Brain microvascular endothelial cell (primary cell): ENCODE measurements at regions not wholly inside any gene's neighbourhood (a gene's known extent, or its start where the extent isn't known, plus 50 kb on each side); places are given as distances from the start of the nearest gene placed in this dataset.

Experiments used
- DNase-seq: peaks from one replicate; pipeline ENCODE4 v3.0.0-alpha.2; 2020
- H3K27ac ChIP-seq: fragments of 250-450 bp; sonication (Bioruptor Pico); 2 replicates; pipeline ENCODE4 v1.5.1; 2020; ENCODE audit warnings: mild to moderate bottlenecking, moderate library complexity
- H3K27me3 ChIP-seq: fragments of 250-450 bp; sonication (Bioruptor Pico); replicated peaks from 2 replicates; pipeline ENCODE4 v1.5.1; 2020; ENCODE audit warnings: mild to moderate bottlenecking
- H3K36me3 ChIP-seq: fragments of 250-450 bp; sonication (Bioruptor Pico); replicated peaks from 2 replicates; pipeline ENCODE4 v1.5.1; 2020; ENCODE audit warnings: mild to moderate bottlenecking
- H3K4me3 ChIP-seq: 2 replicates; pipeline ENCODE4 v1.5.1; 2011; ENCODE audit warnings: low read depth, mild to moderate bottlenecking, control low read depth, low read length, moderate library complexity
- in situ Hi-C: cut with HindIII; loops from 2 replicates; pipeline ENCODE4 v1.10.0; 2017; ENCODE audit warnings: low sequenced_read_pairs, low pct_ligation_motif_present
- TF ChIP-seq, protein P1 (sequence below): IDR thresholded peaks from 2 replicates; pipeline ENCODE4 v1.5.1; 2011; ENCODE audit warnings: low read depth, mild to moderate bottlenecking, moderate library complexity, low read length, control low read depth, inconsistent platforms; ENCODE audit errors: missing control alignments

- Histone ChIP-seq H3K27me3 (no peaks in the 10 kb centered on the region), H3K27ac (no peak overlapping the region), H3K36me3 (no peaks in the 10 kb centered on the region), H3K4me3 (no peak overlapping the region)
- no peak for DNase-seq
- TF ChIP-seq, protein P1, sequence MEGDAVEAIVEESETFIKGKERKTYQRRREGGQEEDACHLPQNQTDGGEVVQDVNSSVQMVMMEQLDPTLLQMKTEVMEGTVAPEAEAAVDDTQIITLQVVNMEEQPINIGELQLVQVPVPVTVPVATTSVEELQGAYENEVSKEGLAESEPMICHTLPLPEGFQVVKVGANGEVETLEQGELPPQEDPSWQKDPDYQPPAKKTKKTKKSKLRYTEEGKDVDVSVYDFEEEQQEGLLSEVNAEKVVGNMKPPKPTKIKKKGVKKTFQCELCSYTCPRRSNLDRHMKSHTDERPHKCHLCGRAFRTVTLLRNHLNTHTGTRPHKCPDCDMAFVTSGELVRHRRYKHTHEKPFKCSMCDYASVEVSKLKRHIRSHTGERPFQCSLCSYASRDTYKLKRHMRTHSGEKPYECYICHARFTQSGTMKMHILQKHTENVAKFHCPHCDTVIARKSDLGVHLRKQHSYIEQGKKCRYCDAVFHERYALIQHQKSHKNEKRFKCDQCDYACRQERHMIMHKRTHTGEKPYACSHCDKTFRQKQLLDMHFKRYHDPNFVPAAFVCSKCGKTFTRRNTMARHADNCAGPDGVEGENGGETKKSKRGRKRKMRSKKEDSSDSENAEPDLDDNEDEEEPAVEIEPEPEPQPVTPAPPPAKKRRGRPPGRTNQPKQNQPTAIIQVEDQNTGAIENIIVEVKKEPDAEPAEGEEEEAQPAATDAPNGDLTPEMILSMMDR: no peak
- in situ Hi-C loops: no loop called here
Observed at GRCh38 chr7:21128062-21128817, 299.6 kb upstream of the SP4 start.

DNA sequence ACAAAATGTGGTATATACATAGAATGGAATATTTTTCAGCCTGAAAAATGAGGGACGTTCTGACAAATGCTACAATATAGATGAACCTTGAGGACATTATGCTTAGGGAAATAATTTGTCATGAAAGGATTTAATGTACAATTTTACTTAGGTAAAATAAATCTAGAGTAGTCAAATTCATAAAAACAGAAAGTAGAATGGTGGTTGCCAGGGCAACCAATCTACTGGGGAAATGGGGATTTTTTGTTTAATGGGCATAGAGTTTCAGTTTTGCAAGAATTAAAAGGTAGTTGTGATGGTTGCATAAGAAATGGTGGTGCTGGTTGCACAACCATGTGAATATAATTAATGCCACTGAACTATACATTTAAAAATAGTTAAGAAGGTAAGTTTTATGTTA, 296.0 kb upstream of the SP4 start:
- DNase-seq: no peak
- Histone ChIP-seq H3K27ac (no peak overlapping the region), H3K4me3 (no peak overlapping the region), H3K27me3 (no peaks in the 10 kb centered on the region), H3K36me3 (no peaks in the 10 kb centered on the region)
- in situ Hi-C loops: no loop called here
- TF ChIP-seq, protein P1: no peak

DNA sequence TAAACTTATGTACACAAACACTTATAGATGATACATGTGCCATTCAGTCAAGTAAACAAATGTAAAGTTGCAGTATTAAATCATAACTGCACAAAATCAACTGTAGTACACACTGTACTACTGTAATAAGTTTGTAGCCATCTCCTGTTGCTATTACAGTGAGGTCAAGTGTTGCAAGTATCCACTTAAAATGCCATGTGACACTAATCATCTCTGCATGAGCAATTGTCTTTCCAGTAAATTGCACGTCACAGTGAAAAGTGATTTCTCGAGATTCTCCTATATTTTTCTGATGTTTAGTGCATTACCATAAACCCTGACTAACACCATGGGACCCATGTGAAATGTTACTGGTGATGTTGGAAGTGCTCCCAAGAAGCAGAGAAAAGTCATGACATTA, 293.3 kb upstream of the SP4 start:
- Histone ChIP-seq H3K27ac (no peak overlapping the region), H3K36me3 (no peaks in the 10 kb centered on the region), H3K27me3 (no peaks in the 10 kb centered on the region), H3K4me3 (no peak overlapping the region)
- TF ChIP-seq, protein P1: no peak
- no peak for DNase-seq
- in situ Hi-C loops: no loop called here

DNA sequence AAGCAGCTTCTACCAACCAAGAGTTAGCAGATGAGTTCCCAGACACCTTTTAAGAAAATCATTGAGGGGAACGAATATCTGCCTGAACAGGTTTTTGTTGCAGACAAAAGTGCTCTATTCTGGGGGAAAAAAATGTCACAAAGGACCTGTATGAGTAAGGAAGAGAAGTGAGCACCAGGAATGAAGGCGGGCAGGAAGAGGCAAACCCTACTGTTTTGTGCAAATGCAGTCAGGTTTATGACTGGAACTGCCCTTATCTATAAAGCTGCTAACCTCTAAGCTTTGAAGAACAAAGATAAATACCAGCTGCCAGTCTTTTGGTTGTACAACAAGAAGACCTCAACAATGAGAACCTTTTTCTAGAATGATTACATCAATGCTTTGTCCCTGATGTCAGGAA, 292.4 kb upstream of the SP4 start:
- in situ Hi-C loops: no loop called here
- H3K27ac ChIP-seq: no peak overlapping the region
- no peaks in the 10 kb centered on the region for H3K36me3 ChIP-seq
- DNase-seq: no peak
- TF ChIP-seq, protein P1: no peak
- no peak overlapping the region for H3K4me3 ChIP-seq
- H3K27me3 ChIP-seq: no peaks in the 10 kb centered on the region

GRCh38 chr7:21137640-21138039, 290.2 kb upstream of the SP4 start:
- H3K4me3 ChIP-seq: no peak overlapping the region
- H3K36me3 ChIP-seq: no peaks in the 10 kb centered on the region
- no peak for DNase-seq
- no peaks in the 10 kb centered on the region for H3K27me3 ChIP-seq
- in situ Hi-C loops: no loop called here
- H3K27ac ChIP-seq: no peak overlapping the region
- TF ChIP-seq, protein P1: no peak

DNA sequence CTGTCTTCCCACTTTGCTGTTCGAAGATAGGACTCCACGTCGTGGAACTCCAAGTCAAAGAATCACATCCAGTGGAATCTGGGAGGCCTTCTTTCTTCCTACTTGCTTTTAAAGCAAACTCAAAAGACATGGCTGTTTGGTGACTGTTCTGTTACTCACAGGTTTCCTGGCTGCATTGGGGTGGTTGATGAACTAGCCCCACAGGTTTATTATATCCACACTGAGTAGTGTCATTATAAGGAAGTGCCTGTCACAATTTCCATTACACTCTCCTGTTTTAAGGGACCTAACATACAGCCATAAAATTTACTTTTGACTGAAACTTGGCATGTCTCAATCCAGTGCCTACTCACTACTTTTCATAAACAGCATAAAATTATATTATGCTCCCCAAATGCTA, 287.3 kb upstream of the SP4 start:
- Histone ChIP-seq H3K36me3 (no peaks in the 10 kb centered on the region), H3K27me3 (no peaks in the 10 kb centered on the region), H3K27ac (no peak overlapping the region), H3K4me3 (no peak overlapping the region)
- in situ Hi-C loops: no loop called here
- DNase-seq: no peak
- TF ChIP-seq, protein P1: no peak
